ENCODE measurements at regions not wholly inside any gene's neighbourhood (a gene's known extent, or its start where the extent isn't known, plus 50 kb on each side); places are given as distances from the start of the nearest gene placed in this dataset.

DNA sequence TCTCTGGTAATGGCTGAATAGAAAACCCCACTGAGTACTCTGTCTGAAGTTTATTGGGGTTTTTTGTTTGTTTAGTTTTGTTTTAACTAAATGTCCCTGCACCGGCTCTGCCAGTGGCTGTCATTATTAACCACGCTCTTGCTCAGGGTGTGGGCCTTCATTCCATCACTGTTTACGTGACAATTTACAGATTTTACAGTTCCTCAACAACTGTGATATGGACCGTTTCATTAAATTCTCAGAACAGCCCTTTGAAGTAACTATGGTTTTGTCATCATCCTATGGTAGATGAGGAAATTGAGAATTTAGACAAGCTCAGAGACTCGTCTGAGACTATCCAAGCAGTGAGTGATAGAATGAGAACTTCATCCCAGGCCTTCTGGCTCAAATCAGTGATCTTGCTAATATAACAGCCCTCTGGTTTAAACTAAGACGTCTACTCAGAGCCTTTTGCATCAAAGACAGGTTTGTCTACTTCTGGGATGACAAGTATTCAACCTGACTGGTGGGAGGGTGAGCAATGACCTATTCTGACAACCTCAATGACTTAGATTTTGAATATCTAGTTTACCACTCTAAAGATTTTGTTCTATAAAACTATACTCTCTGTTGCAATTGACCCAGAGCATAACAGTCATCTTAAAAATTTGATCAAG, 77.3 kb upstream of the MAP3K1 start:
- TF ChIP-seq POLR2A (IDR thresholded peaks at IDR 0.05): no peak
- TF ChIP-seq, protein P1, sequence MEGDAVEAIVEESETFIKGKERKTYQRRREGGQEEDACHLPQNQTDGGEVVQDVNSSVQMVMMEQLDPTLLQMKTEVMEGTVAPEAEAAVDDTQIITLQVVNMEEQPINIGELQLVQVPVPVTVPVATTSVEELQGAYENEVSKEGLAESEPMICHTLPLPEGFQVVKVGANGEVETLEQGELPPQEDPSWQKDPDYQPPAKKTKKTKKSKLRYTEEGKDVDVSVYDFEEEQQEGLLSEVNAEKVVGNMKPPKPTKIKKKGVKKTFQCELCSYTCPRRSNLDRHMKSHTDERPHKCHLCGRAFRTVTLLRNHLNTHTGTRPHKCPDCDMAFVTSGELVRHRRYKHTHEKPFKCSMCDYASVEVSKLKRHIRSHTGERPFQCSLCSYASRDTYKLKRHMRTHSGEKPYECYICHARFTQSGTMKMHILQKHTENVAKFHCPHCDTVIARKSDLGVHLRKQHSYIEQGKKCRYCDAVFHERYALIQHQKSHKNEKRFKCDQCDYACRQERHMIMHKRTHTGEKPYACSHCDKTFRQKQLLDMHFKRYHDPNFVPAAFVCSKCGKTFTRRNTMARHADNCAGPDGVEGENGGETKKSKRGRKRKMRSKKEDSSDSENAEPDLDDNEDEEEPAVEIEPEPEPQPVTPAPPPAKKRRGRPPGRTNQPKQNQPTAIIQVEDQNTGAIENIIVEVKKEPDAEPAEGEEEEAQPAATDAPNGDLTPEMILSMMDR (IDR thresholded peaks at IDR 0.05): no peak
- no peak for TF ChIP-seq POLR2AphosphoS5 (IDR thresholded peaks at IDR 0.05)

All from upper lobe of left lung (tissue), 4 donors.